Lower leg skin (tissue), 3 donors: ENCODE measurements at regions not wholly inside any gene's neighbourhood (a gene's known extent, or its start where the extent isn't known, plus 50 kb on each side); places are given as distances from the start of the nearest gene placed in this dataset.

ENCODE experiments used
- CTCF ChIP-seq, 3 donors: fragments of 450-650 bp; IDR thresholded peaks; one replicate each; pipeline ENCODE4 v1.5.1; 2016; ENCODE audit warnings: antibody characterized with exemption in 3 of 3, mild to moderate bottlenecking in 3 of 3, moderate library complexity in 2 of 3
- POLR2A ChIP-seq, 2 donors: fragments of 450-650 bp; IDR thresholded peaks; one replicate each; pipeline ENCODE4 v1.6.1; 2016 to 2017; ENCODE audit warnings: antibody characterized with exemption in 2 of 2, mild to moderate bottlenecking in 1 of 2, moderate library complexity in 1 of 2

DNA sequence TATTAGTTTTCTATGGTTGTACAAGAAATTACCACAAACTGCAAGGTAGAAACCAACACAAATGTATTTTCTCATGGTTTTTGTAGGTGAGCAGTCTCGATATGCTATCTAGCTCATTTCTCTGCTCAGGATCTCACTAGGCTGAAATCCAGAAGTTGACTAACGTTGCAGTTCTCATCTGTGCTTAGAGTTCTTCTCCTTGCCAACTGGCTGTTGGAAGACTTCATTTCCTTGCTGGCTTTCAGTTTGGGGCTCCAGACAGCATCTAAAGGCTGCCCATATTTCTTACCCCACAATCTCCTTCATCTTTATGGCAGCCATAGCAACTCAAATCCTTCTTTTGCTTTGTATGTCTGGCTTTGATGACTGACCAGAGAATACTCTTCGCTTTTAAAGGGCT is 362.6 kb upstream of the ADGRL4 start:
- no peak for TF ChIP-seq CTCF (IDR thresholded peaks at IDR 0.05)
- no peak for TF ChIP-seq POLR2A (IDR thresholded peaks at IDR 0.05)
